ENCODE measurements at regions not wholly inside any gene's neighbourhood (a gene's known extent, or its start where the extent isn't known, plus 50 kb on each side); places are given as distances from the start of the nearest gene placed in this dataset.

DNA sequence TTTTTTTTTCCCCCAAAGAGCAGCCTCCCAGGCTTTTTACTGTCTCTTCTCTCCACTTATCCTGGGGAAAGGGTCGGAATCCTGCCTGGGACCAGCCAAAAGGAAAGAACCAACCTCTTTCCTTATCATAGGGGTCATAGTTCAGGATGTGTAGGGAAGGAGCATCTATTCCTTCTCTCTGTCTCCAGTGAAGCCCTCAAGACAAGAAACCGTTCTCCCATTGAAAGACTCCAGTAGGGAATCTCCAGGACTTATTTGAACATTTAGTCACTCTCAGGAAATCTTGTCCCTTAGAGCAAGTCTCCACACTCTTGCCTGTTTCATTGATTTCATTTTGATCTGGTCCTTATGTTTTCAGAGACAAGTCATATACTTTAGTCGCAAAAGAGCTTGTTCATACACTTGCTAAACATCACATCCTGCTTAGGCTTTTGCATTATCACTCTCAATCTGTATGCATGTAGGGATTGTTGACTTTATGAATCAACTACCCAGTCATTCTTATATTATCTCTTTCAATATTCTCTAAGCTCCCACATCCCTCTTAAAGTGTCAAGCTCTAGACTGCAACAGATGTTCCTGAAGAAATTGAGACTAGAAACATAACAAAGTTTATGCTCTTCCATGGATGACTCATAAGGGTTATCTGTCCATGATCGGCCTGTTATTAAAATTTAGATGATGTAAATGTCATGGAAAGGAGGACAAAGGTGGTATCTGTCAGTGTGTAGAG, 116.2 kb upstream of the ST6GAL2 start:
- 82 to 88% methylated on average over 4 of the region's 4 CpGs for WGBS, 2 donors
- no peak for ATAC-seq (ENCODE audit: insufficient read depth, low FRiP score)
- no peaks in the 10 kb centered on the region for H3K4me1 ChIP-seq (ENCODE audit: control insufficient read depth in 5 of 5, insufficient read depth in 5 of 5, low read length in 5 of 5)
- no peak for DNase-seq
- no peak overlapping the region for H3K4me3 ChIP-seq
- TF ChIP-seq, protein P1, sequence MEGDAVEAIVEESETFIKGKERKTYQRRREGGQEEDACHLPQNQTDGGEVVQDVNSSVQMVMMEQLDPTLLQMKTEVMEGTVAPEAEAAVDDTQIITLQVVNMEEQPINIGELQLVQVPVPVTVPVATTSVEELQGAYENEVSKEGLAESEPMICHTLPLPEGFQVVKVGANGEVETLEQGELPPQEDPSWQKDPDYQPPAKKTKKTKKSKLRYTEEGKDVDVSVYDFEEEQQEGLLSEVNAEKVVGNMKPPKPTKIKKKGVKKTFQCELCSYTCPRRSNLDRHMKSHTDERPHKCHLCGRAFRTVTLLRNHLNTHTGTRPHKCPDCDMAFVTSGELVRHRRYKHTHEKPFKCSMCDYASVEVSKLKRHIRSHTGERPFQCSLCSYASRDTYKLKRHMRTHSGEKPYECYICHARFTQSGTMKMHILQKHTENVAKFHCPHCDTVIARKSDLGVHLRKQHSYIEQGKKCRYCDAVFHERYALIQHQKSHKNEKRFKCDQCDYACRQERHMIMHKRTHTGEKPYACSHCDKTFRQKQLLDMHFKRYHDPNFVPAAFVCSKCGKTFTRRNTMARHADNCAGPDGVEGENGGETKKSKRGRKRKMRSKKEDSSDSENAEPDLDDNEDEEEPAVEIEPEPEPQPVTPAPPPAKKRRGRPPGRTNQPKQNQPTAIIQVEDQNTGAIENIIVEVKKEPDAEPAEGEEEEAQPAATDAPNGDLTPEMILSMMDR (IDR thresholded peaks at IDR 0.05; ENCODE audit: control extremely low read depth, extremely low read depth) = no peak
- no peak overlapping the region for H3K27ac ChIP-seq (ENCODE audit: low read depth in 1 of 2, low read length in 1 of 2)
- no peak overlapping the region for H3K9ac ChIP-seq (ENCODE audit: insufficient read depth in 1 of 2, low read length in 2 of 2)
- H3K36me3 ChIP-seq (ENCODE audit: control insufficient read depth in 4 of 4, insufficient read depth in 4 of 4, low read length in 4 of 4) = no peaks in the 10 kb centered on the region
- H3K9me3 ChIP-seq (ENCODE audit: control insufficient read depth in 4 of 4, insufficient read depth in 3 of 4, low read length in 3 of 4) = peaks cover 0 to 2% (median 0%) of the 10 kb centered on the region in 4 donors
- no peaks in the 10 kb centered on the region for H3K27me3 ChIP-seq (ENCODE audit: control insufficient read depth in 3 of 3, insufficient read depth in 3 of 3, low read length in 2 of 3)

DNA sequence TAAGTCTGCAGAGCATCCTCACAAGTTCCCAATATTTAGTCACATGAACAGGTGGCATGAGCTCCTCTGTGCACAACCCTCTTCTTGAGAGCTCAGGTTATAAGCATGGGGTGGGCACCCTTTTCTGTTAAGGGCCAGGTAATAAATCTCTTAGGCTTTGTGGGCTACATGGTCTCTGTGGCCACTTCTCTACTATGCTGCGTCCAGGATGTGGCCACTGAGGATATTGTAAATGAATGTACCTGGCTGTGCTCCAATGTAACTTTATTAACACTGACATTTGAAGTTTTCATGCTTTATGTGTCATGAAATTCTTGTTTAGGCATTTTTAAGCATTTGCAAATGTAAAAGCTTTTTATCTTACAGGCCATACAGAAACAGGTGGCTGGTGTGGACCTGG, 116.8 kb upstream of the ST6GAL2 start:
- TF ChIP-seq, protein P1 (IDR thresholded peaks at IDR 0.05; ENCODE audit: control extremely low read depth, extremely low read depth) = no peak
- no peak for ATAC-seq (ENCODE audit: insufficient read depth, low FRiP score)
- Histone ChIP-seq H3K27ac (ENCODE audit: low read depth in 1 of 2, low read length in 1 of 2) (no peak overlapping the region), H3K4me1 (ENCODE audit: control insufficient read depth in 5 of 5, insufficient read depth in 5 of 5, low read length in 5 of 5) (no peaks in the 10 kb centered on the region), H3K9ac (ENCODE audit: insufficient read depth in 1 of 2, low read length in 2 of 2) (no peak overlapping the region), H3K36me3 (ENCODE audit: control insufficient read depth in 4 of 4, insufficient read depth in 4 of 4, low read length in 4 of 4) (no peaks in the 10 kb centered on the region), H3K9me3 (ENCODE audit: control insufficient read depth in 4 of 4, insufficient read depth in 3 of 4, low read length in 3 of 4) (peaks cover 0 to 2% (median 0%) of the 10 kb centered on the region in 4 donors), H3K4me3 (no peak overlapping the region), H3K27me3 (ENCODE audit: control insufficient read depth in 3 of 3, insufficient read depth in 3 of 3, low read length in 2 of 3) (no peaks in the 10 kb centered on the region)
- 50 to 68% methylated on average over 1 of the region's 1 CpG for WGBS, 2 donors
- DNase-seq = no peak

DNA sequence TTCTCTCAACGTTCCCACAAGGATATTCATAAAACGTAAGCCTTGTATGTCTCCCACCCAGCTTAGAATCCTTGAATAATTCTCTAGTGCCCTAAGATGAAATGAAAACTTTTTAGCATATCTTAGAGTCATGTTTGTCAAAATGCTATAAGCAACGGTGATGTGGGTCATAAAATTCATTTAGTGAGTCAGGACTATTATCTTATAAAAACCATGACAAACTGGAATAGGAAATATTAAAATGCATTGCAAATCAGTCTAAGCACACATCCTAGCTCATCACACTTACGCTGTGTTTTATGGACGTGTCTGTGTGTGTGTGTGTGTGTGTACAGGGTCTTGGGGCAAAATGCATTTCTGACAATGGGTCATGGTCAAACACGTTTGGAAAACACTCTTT, 119.9 kb upstream of the ST6GAL2 start:
- H3K4me1 ChIP-seq (ENCODE audit: control insufficient read depth in 5 of 5, insufficient read depth in 5 of 5, low read length in 5 of 5) = no peaks in the 10 kb centered on the region
- H3K4me3 ChIP-seq = no peak overlapping the region
- ATAC-seq (ENCODE audit: insufficient read depth, low FRiP score) = no peak
- WGBS, 2 donors = 75 to 80% methylated on average over 6 of the region's 6 CpGs
- no peak overlapping the region for H3K27ac ChIP-seq (ENCODE audit: low read depth in 1 of 2, low read length in 1 of 2)
- no peaks in the 10 kb centered on the region for H3K27me3 ChIP-seq (ENCODE audit: control insufficient read depth in 3 of 3, insufficient read depth in 3 of 3, low read length in 2 of 3)
- H3K9ac ChIP-seq (ENCODE audit: insufficient read depth in 1 of 2, low read length in 2 of 2) = no peak overlapping the region
- TF ChIP-seq, protein P1 (IDR thresholded peaks at IDR 0.05; ENCODE audit: control extremely low read depth, extremely low read depth) = no peak
- H3K36me3 ChIP-seq (ENCODE audit: control insufficient read depth in 4 of 4, insufficient read depth in 4 of 4, low read length in 4 of 4) = no peaks in the 10 kb centered on the region
- H3K9me3 ChIP-seq (ENCODE audit: control insufficient read depth in 4 of 4, insufficient read depth in 3 of 4, low read length in 3 of 4) = peaks cover 0 to 2% (median 0%) of the 10 kb centered on the region in 4 donors
- no peak for DNase-seq

DNA sequence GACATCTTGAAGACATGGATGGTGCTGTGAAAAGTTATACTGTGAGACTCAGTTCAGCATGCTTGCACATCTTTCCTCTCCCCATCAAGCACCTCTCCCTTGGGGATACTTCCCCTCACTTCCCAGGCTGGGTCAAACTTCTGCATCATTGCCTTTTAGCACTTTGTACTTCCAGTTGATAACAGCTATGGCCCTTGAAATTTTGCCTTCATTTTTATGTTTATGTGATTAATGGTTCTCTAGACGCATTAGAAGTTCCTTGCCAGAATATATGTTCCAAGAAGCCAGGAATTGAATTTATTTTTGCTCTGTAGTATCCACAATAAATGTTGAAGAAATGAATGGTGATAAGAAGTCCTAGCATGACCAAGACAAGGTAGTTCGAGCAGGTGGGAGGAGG, 120.9 kb upstream of the ST6GAL2 start:
- DNase-seq = no peak

More for the DNA sequence above, 120.9 kb upstream of the ST6GAL2 start:
- TF ChIP-seq, protein P1 (IDR thresholded peaks at IDR 0.05; ENCODE audit: control extremely low read depth, extremely low read depth) = no peak
- no peak for ATAC-seq (ENCODE audit: insufficient read depth, low FRiP score)
- no peaks in the 10 kb centered on the region for H3K27me3 ChIP-seq (ENCODE audit: control insufficient read depth in 3 of 3, insufficient read depth in 3 of 3, low read length in 2 of 3)
- 65 to 81% methylated on average over 2 of the region's 2 CpGs for WGBS, 2 donors
- H3K27ac ChIP-seq (ENCODE audit: low read depth in 1 of 2, low read length in 1 of 2) = no peak overlapping the region
- no peaks in the 10 kb centered on the region for H3K4me1 ChIP-seq (ENCODE audit: control insufficient read depth in 5 of 5, insufficient read depth in 5 of 5, low read length in 5 of 5)
- no peak overlapping the region for H3K4me3 ChIP-seq
- H3K36me3 ChIP-seq (ENCODE audit: control insufficient read depth in 4 of 4, insufficient read depth in 4 of 4, low read length in 4 of 4) = no peaks in the 10 kb centered on the region
- H3K9me3 ChIP-seq (ENCODE audit: control insufficient read depth in 4 of 4, insufficient read depth in 3 of 4, low read length in 3 of 4) = peaks cover 0 to 2% (median 0%) of the 10 kb centered on the region in 4 donors
- no peak overlapping the region for H3K9ac ChIP-seq (ENCODE audit: insufficient read depth in 1 of 2, low read length in 2 of 2)
